ENCODE measurements at regions not wholly inside any gene's neighbourhood (a gene's known extent, or its start where the extent isn't known, plus 50 kb on each side); places are given as distances from the start of the nearest gene placed in this dataset.

GRCh38 chr5:85278193-85278592 lies 893.5 kb upstream of the EDIL3 start:
- TF ChIP-seq CTCF (IDR thresholded peaks at IDR 0.05; ENCODE audit: poor library complexity) (no peak), EZH2 (IDR thresholded peaks at IDR 0.05; ENCODE audit: borderline replicate concordance) (no peak)
